Fibroblast of lung (primary cell): ENCODE measurements at regions not wholly inside any gene's neighbourhood (a gene's known extent, or its start where the extent isn't known, plus 50 kb on each side); places are given as distances from the start of the nearest gene placed in this dataset.

Experiments
- CTCF ChIP-seq, 2 donors: IDR thresholded peaks in 1 of 2; conservative IDR thresholded peaks in 1 of 2; 1 replicate in 1 of 2; 2 replicates in 1 of 2; pipeline ENCODE4 v1.5.1; 2011 to 2012; ENCODE audit warnings: low read length in 2 of 2, control low read depth in 1 of 2, inconsistent platforms in 1 of 2, low read depth in 1 of 2, mild to moderate bottlenecking in 1 of 2
- EZH2 ChIP-seq: IDR thresholded peaks from 2 replicates; pipeline ENCODE4 v1.5.1; 2012; ENCODE audit warnings: low read length, control low read depth, mild to moderate bottlenecking; ENCODE audit errors: missing control alignments

GRCh38 chr7:24233386-24233785 lies 50.6 kb upstream of the NPY start:
- TF ChIP-seq CTCF (conservative IDR thresholded peaks at IDR 0.05 in 1 of 2, IDR thresholded peaks at IDR 0.05 in 1 of 2; ENCODE audit: low read depth in 1 of 2, low read length in 2 of 2) (no peak), EZH2 (no peak)
